ENCODE measurements at regions not wholly inside any gene's neighbourhood (a gene's known extent, or its start where the extent isn't known, plus 50 kb on each side); places are given as distances from the start of the nearest gene placed in this dataset.

- no peaks in the 10 kb centered on the region for H3K4me1 Mint-ChIP-seq (ENCODE audit: insufficient read depth, unreplicated experiment)
Observed at GRCh38 chr16:54455030-54455725, 168.6 kb upstream of the IRX3 start.

GRCh38 chr16:54454616-54455015 is 168.0 kb upstream of the IRX3 start:
- H3K9me3 Mint-ChIP-seq (ENCODE audit: unreplicated experiment): no peaks in the 10 kb centered on the region
- H3K27ac Mint-ChIP-seq (ENCODE audit: low read depth, unreplicated experiment): no peak overlapping the region
- no peaks in the 10 kb centered on the region for H3K27me3 Mint-ChIP-seq (ENCODE audit: insufficient read depth, unreplicated experiment)
- ChIA-PET CTCF (interaction anchor here (0.9 kb wide), 1 partner anchor 149 kb away, joined by 4 read pairs; no protein-coding TSS in a partner anchor), POLR2A (interaction anchor here (1.2 kb wide), 1 partner anchor 172 kb away, joined by 3 read pairs; no protein-coding TSS in a partner anchor)
- TF ChIP-seq CTCF (IDR thresholded peaks at IDR 0.05; ENCODE audit: unreplicated experiment): no peak
- no peaks in the 10 kb centered on the region for H3K36me3 Mint-ChIP-seq (ENCODE audit: insufficient read depth, unreplicated experiment)
- DNase-seq (ENCODE audit: unreplicated experiment): no peak
- no peaks in the 10 kb centered on the region for H3K4me1 Mint-ChIP-seq (ENCODE audit: insufficient read depth, unreplicated experiment)
- intact Hi-C loops (cut with micrococcal nuclease): no loop called here
- BruUV-seq (replicated peaks): no TSS peak
- H3K4me3 Mint-ChIP-seq (ENCODE audit: unreplicated experiment): no peak overlapping the region

More at GRCh38 chr16:54455030-54455725, 168.6 kb upstream of the IRX3 start:
- H3K36me3 Mint-ChIP-seq (ENCODE audit: insufficient read depth, unreplicated experiment): no peaks in the 10 kb centered on the region
- intact Hi-C loops (cut with micrococcal nuclease): no loop called here
- no TSS peak for BruUV-seq (replicated peaks)
- H3K27me3 Mint-ChIP-seq (ENCODE audit: insufficient read depth, unreplicated experiment): no peaks in the 10 kb centered on the region
- H3K27ac Mint-ChIP-seq (ENCODE audit: low read depth, unreplicated experiment): no peak overlapping the region
- no peaks in the 10 kb centered on the region for H3K9me3 Mint-ChIP-seq (ENCODE audit: unreplicated experiment)
- POLR2A ChIA-PET: interaction anchor here (1.2 kb wide), 1 partner anchor 172 kb away, joined by 3 read pairs; no protein-coding TSS in a partner anchor
- CTCF ChIA-PET: interaction anchor here (0.6 to 1.1 kb wide), 3 partner anchors 17 to 149 kb away, joined by 3 to 7 read pairs (median 4); no protein-coding TSS in a partner anchor
- no peak for DNase-seq (ENCODE audit: unreplicated experiment)
- H3K4me3 Mint-ChIP-seq (ENCODE audit: unreplicated experiment): no peak overlapping the region
- TF ChIP-seq CTCF (IDR thresholded peaks at IDR 0.05; ENCODE audit: unreplicated experiment): no peak

GRCh38 chr16:54453871-54454270 is 167.3 kb upstream of the IRX3 start:
- ChIA-PET CTCF (interaction anchor here (0.7 to 0.8 kb wide), 2 partner anchors 10 to 1013 kb away, joined by 3 read pairs; no protein-coding TSS in a partner anchor), POLR2A (no interaction called here)
- Mint-ChIP-seq H3K4me1 (ENCODE audit: insufficient read depth, unreplicated experiment) (no peaks in the 10 kb centered on the region), H3K27me3 (ENCODE audit: insufficient read depth, unreplicated experiment) (no peaks in the 10 kb centered on the region), H3K4me3 (ENCODE audit: unreplicated experiment) (no peak overlapping the region), H3K27ac (ENCODE audit: low read depth, unreplicated experiment) (no peak overlapping the region), H3K36me3 (ENCODE audit: insufficient read depth, unreplicated experiment) (no peaks in the 10 kb centered on the region), H3K9me3 (ENCODE audit: unreplicated experiment) (no peaks in the 10 kb centered on the region)
- no TSS peak for BruUV-seq (replicated peaks)
- intact Hi-C loops (cut with micrococcal nuclease): no loop called here
- no peak for TF ChIP-seq CTCF (IDR thresholded peaks at IDR 0.05; ENCODE audit: unreplicated experiment)
- DNase-seq (ENCODE audit: unreplicated experiment): no peak

GRCh38 chr16:54447576-54448440 is 161.2 kb upstream of the IRX3 start:
- ChIA-PET POLR2A (interaction anchor here (0.6 to 5.1 kb wide), 37 partner anchors 9 to 1168 kb away, joined by 3 to 73 read pairs (median 4); partner anchors contain the start of genes IRX3 and IRX5), CTCF (interaction anchor here (0.6 to 1.6 kb wide), 13 partner anchors 13 to 475 kb away, joined by 3 to 7 read pairs (median 4); no protein-coding TSS in a partner anchor)
- Mint-ChIP-seq H3K27ac (ENCODE audit: low read depth, unreplicated experiment) (no peak overlapping the region), H3K4me3 (ENCODE audit: unreplicated experiment) (no peak overlapping the region), H3K27me3 (ENCODE audit: insufficient read depth, unreplicated experiment) (no peaks in the 10 kb centered on the region), H3K4me1 (ENCODE audit: insufficient read depth, unreplicated experiment) (peaks cover 32% of the 10 kb centered on the region), H3K9me3 (ENCODE audit: unreplicated experiment) (no peaks in the 10 kb centered on the region), H3K36me3 (ENCODE audit: insufficient read depth, unreplicated experiment) (no peaks in the 10 kb centered on the region)
- intact Hi-C loops (cut with micrococcal nuclease): loop anchor here (2.0 to 10.0 kb wide), 4 partner anchors 187 to 673 kb away; no protein-coding TSS in a partner anchor
- no peak for TF ChIP-seq CTCF (IDR thresholded peaks at IDR 0.05; ENCODE audit: unreplicated experiment)
- peak; percentile 93 for DNase-seq (ENCODE audit: unreplicated experiment)
- no TSS peak for BruUV-seq (replicated peaks)
